Activated CD4-positive, alpha-beta T cell treated with anti-CD3 and anti-CD28 coated beads for 24 hours (primary cell): ENCODE measurements at regions not wholly inside any gene's neighbourhood (a gene's known extent, or its start where the extent isn't known, plus 50 kb on each side); places are given as distances from the start of the nearest gene placed in this dataset.
"Not testable (repeated sequence)": the region's sequence is repeated elsewhere in the genome, so short reads cannot be mapped to it uniquely, and the experiment has no call there.

Source experiments
- DNase-seq, 2 donors: peaks; one replicate each; pipeline ENCODE4 v3.0.0-alpha.2; 2020; ENCODE audit warnings: low read depth in 2 of 2

DNA sequence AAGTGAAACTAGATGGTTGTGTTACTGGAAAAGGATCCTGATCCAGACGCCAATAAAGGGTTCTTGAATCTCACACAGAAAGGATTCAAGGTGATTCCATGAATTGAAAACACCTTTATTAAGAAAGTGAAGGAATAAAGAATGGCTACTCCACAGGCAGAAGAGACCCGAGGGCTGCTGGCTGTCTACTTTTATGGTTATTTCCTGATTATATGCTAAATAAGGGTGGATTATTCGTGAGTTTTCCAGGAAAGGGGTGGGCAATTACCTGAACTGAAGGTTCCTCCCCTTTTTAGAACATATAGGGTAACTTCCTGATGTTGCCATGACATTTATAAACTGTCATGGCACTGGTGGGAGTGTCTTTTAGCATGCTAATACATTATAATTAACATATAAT lies 50.9 kb upstream of the WARS2 start:
- DNase-seq, result no peak

- no peak for DNase-seq
Observed at GRCh38 chr1:119204197-119204960, 63.9 kb upstream of the WARS2 start.

DNA sequence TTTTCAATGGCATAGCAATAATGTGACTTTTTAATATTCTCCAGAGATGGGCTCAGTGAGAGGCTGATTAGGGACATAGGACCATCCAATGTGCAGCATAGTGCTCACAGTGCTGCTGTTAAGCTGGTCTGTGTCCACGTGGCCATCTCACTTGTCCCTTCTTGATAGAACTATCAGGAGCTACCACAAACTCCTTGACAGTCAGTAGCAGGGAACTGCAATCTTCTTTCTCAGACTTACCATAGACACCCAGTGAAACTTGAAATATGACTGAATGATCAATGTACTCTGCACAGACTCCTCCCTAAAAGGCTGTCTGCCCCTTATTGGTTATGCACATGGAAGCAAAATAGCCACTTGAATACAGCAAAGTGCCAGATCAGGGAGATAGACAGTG lies 64.5 kb upstream of the WARS2 start:
- no peak for DNase-seq

DNA sequence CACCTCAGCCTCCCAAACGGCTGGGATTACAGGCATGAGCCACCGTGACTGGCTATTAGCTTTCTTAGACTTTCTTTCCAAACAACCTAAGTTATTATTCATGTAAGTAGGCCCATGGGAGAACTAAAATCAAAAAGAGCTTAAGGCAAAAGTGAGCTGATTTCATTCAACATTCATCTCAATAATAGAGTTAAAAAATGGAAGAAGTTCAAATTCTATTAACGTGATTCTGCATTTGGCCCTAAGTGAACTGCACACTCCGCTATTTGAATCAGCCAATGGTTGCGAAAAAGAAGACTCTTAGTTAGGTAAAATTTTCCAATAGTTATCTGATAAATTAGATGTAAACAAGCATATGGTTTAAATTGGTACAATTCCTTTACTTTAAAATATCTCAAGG lies 68.6 kb upstream of the WARS2 start:
- no peak for DNase-seq

GRCh38 chr1:119209596-119210295 lies 69.3 kb upstream of the WARS2 start:
- DNase-seq, result no peak

GRCh38 chr1:119210296-119210649 lies 69.8 kb upstream of the WARS2 start:
- no peak for DNase-seq

- DNase-seq, result not testable (repeated sequence)
Observed at GRCh38 chr1:119213213-119213612, 72.8 kb upstream of the WARS2 start.

DNA sequence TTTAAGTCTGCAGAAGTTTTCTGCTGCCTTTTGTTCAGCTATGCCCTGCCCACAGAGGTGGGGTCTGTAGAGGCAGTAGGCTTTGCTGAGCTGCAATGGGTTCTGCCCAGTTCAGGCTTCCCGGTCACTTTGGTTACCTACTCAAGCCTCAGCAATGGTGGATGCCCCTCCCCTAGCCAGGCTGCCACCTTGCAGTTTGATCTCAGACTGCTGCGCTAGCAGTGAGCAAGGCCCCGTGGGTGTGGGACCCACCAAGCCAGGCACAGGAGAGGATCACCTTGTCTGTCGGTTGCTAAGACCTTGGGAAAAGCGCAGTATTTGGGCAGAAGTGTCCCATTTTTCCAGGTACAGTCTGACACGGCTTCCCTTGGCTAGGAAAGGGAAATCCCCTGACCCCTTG lies 74.5 kb upstream of the WARS2 start:
- not testable (repeated sequence) for DNase-seq

DNA sequence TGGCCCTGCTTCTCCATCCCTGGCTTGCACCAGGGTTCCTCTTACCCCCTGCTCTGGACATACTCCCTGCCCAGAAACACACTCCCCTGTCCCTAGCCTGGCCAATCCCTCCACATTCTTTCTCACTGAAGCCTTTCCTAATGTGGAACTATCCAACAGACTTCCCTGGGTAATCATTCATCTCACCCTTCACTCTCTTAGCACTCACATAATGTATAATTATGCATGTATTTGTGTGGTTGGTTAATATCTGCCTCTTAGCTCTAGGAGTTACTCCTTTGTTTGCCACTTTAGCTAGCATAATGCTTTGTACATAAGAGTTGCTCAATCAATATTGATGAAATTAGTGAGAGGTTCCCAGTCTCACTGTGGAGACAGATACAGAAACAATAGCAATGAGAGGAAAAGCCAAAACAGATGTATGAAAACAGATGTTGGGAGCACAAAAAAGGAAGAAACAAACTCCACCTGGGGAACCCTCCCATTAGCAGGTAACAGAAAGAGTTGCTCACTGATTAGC lies 76.9 kb upstream of the WARS2 start:
- no peak for DNase-seq

DNA sequence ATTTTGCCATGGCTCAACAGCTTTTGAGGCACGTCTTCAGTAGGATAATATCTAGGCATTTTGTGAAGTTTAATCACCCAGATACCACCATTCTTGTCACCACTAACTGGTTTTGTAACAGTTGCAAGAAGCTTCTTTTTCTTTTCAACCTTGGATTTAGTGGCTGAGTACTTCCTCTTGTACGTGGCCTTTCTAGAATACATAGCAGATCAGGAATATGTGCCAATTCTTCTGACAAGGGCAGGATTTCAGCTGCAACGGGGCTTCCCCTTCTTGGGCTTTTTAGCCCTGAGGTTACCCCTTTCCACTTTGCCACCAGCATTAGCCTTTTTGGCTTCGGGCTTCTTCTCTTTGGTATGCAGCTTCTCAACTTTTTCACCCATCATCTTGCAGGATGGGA lies 79.3 kb upstream of the WARS2 start:
- DNase-seq, result no peak

DNA sequence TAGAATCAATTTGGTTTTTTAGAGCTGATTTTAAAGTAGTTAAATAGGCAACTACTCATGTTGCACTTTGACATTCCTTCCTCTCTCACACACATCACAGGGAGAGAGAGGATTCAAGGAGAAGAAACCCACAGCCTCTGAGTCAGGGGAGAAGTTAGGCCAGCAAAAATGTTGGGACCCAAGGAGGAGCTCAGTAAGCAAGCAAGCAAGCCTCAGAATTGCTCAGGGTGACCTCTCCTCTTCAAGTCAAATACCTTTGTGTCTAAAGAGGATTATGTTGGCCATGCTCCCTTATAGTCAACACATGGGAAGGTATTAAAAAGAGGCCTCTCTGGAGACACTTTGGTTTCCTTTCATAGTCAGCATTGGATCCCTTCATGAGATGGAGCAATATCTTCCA lies 80.5 kb upstream of the WARS2 start:
- no peak for DNase-seq

GRCh38 chr1:119222271-119222670 lies 81.8 kb upstream of the WARS2 start:
- DNase-seq, result no peak

- DNase-seq, result no peak
Observed at GRCh38 chr1:119225265-119225664, 84.8 kb upstream of the WARS2 start.

- DNase-seq, result no peak
Observed at GRCh38 chr1:119225831-119226230, 85.4 kb upstream of the WARS2 start.

DNA sequence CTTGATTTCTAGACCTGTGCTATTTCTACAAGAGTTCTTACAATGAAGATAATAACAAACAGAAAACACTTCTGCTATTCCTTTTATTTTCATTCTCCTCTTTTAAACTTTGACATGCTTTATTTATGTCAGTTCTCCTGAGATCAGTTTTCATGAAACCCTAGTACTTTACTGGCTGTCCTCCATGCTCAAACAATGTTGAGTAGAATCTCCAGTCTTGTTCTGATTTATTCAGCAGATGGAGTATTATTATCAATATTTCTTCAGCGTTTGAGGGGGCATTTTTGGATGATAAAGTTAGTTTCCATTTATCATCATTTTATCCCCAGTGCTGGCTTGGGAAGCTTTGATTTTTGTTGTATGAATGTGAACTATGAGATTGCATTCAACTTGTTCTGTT lies 85.9 kb upstream of the WARS2 start:
- no peak for DNase-seq

GRCh38 chr1:119226913-119227312 lies 86.5 kb upstream of the WARS2 start:
- no peak for DNase-seq

- DNase-seq, result no peak
Observed at GRCh38 chr1:119227456-119227855, 87.0 kb upstream of the WARS2 start.

- DNase-seq, result no peak
Observed at GRCh38 chr1:119228335-119229080, 88.1 kb upstream of the WARS2 start.

DNA sequence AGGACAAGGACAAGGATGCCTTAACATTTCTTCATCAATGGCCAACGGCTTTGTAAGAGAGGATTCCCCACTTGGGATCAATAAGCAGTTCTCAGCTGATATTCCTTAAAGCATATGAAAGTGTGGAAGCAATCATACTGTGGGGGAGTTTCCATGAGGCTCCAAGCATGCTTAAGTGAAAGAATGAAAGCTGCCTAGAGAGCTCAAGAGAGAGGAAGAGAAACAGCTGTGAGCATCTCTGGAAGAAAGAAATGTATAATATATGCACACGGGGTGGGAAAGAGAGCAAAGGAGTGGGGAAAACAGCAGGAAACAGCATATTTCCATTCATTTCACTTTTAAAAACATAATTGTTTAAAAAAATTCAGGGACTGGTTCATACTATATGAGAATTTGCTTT lies 94.7 kb upstream of the WARS2 start:
- no peak for DNase-seq

DNA sequence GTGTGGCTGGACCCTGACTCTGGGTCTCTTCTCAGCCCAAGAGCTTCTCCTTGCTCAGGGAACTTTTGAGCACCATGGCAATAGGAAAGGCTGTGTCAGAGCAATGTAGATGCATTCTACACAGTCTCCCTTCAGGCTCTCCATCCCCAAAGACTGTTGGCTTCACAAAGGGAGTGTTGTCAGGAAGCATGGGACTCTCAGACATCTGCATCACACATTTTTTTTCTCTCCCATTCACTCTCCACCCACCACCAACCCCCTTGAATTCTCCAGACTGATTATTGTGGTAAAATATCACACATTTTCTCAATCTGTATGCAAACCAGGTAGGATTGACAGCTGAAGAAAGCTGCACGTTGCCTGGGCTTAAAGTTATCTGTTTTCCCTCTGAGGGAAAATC lies 105.4 kb upstream of the WARS2 start:
- no peak for DNase-seq

GRCh38 chr1:119249283-119249682 lies 108.8 kb upstream of the WARS2 start:
- DNase-seq, result no peak

GRCh38 chr1:119250299-119250698 lies 109.8 kb upstream of the WARS2 start:
- DNase-seq, result no peak

DNA sequence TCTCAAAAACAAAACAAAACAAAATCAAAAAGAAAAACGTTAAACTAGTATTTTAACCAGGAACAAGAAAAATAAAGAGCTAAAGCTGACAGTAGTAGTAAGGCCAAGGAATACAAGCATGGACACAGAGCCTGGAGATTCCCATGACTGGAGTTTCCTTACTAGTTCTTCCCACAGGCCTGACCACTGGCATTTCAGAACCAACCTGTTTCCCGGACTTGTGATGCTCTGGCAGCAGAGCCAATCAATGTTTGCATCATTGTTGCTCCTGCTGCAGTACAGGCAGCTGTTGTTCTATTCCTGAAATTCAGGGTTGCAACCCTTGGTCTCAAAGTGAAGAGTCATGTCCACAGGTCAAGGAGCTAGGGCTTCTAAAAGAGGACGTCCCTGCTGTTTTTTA lies 111.3 kb upstream of the WARS2 start:
- no peak for DNase-seq
